IMR-90 (cell line): ENCODE measurements at regions not wholly inside any gene's neighbourhood (a gene's known extent, or its start where the extent isn't known, plus 50 kb on each side); places are given as distances from the start of the nearest gene placed in this dataset.

Source experiments
- ATAC-seq: fragments of 200-7000 bp; cut with Tn5 transposase; 2 replicates; pipeline ENCODE4 v1.9.1; 2020; ENCODE audit warnings: low read depth, mild to moderate bottlenecking, moderate library complexity
- BruUV-seq: library from RNA; stranded (reverse); fragments of 400-500 nt; replicated peaks from 2 replicates; lab custom pipeline; 2021; lab: Mats Ljungman, UMichigan
- CTCF ChIA-PET: fragments of 300-600 bp; formaldehyde crosslinking; extraction: SDS; loops from one replicate; lab custom pipeline; 2021; ENCODE audit warnings: antibody characterized with exemption; lab: Yijun Ruan, JAX
- POLR2A ChIA-PET: fragments of 300-600 bp; sonication (Branson Sonifier 250); formaldehyde crosslinking; loops from one replicate; lab custom pipeline; 2022; ENCODE audit warnings: antibody characterized with exemption; ENCODE audit not compliant: unreplicated experiment; lab: Charles Lee
- DNase-seq: peaks from one replicate; pipeline ENCODE4 v3.0.0; 2013
- H2AFZ ChIP-seq: replicated peaks from 2 replicates; pipeline ENCODE3; 2013; ENCODE audit warnings: low read length, mild to moderate bottlenecking; ENCODE audit not compliant: poor library complexity
- H2AK5ac ChIP-seq: 2 replicates; pipeline ENCODE4 v1.6.1; 2013; ENCODE audit warnings: low read depth, low read length, inconsistent platforms
- H2AK9ac ChIP-seq: replicated peaks from 2 replicates; pipeline ENCODE3; 2013; ENCODE audit warnings: mild to moderate bottlenecking, low read depth, low read length, moderate library complexity; ENCODE audit not compliant: poor library complexity
- H2BK120ac ChIP-seq: 2 replicates; pipeline ENCODE4 v1.6.1; 2013; ENCODE audit warnings: low read depth, low read length, inconsistent platforms
- H2BK15ac ChIP-seq: 3 replicates; pipeline ENCODE4 v1.6.1; 2013; ENCODE audit warnings: low read depth, low read length, inconsistent platforms
- H2BK20ac ChIP-seq: 2 replicates; pipeline ENCODE4 v1.6.1; 2013; ENCODE audit warnings: low read depth, mild to moderate bottlenecking, inconsistent platforms, low read length, moderate library complexity
- H2BK5ac ChIP-seq: 2 replicates; pipeline ENCODE4 v1.6.1; 2013; ENCODE audit warnings: mild to moderate bottlenecking, low read depth, low read length, inconsistent platforms; ENCODE audit not compliant: poor library complexity, severe bottlenecking
- H3K14ac ChIP-seq: replicated peaks from 2 replicates; pipeline ENCODE4 v1.6.1; 2013; ENCODE audit warnings: low read depth, low read length, inconsistent platforms
- H3K18ac ChIP-seq: 2 replicates; pipeline ENCODE4 v1.6.1; 2013; ENCODE audit warnings: low read depth, low read length, control low read depth
- H3K23ac ChIP-seq: 2 replicates; pipeline ENCODE4 v1.6.1; 2013; ENCODE audit warnings: low read depth, low read length, inconsistent platforms
- H3K27ac ChIP-seq: 2 replicates; pipeline ENCODE4 v1.5.1; 2013; ENCODE audit warnings: mild to moderate bottlenecking, control low read depth, low read length; ENCODE audit not compliant: insufficient read depth
- H3K27me3 ChIP-seq: 2 replicates; pipeline ENCODE4 v1.6.1; 2013; ENCODE audit warnings: low read length; ENCODE audit not compliant: control insufficient read depth, insufficient read depth
- H3K36me3 ChIP-seq: 2 replicates; pipeline ENCODE4 v1.6.1; 2013; ENCODE audit warnings: low read length, mixed read lengths; ENCODE audit not compliant: control insufficient read depth, insufficient read depth
- H3K4ac ChIP-seq: 2 replicates; pipeline ENCODE4 v1.6.1; 2013; ENCODE audit warnings: low read depth, low read length, inconsistent platforms
- H3K4me1 ChIP-seq: 2 replicates; pipeline ENCODE4 v1.6.1; 2013; ENCODE audit warnings: low read length, mixed read lengths; ENCODE audit not compliant: control insufficient read depth, insufficient read depth
- H3K4me2 ChIP-seq: 2 replicates; pipeline ENCODE4 v1.6.1; 2013; ENCODE audit warnings: low read depth, mild to moderate bottlenecking, control low read depth, low read length, moderate library complexity
- H3K4me3 ChIP-seq: 2 replicates; pipeline ENCODE4 v1.5.1; 2013; ENCODE audit warnings: low read depth, mild to moderate bottlenecking, control low read depth, low read length, moderate library complexity; ENCODE audit not compliant: insufficient read depth
- H3K56ac ChIP-seq: 2 replicates; pipeline ENCODE4 v1.6.1; 2013; ENCODE audit warnings: low read length, inconsistent platforms; ENCODE audit not compliant: insufficient read depth; ENCODE audit errors: extremely low read depth
- H3K79me1 ChIP-seq, 2 experiments: 2 replicates each; pipeline ENCODE4 v1.6.1; 2013; ENCODE audit warnings: low read length in 2 of 2, inconsistent platforms in 1 of 2, low read depth in 1 of 2
- H3K9ac ChIP-seq: 2 replicates; pipeline ENCODE4 v1.6.1; 2013; ENCODE audit warnings: low read depth, low read length, control low read depth
- H3K9me1 ChIP-seq: 2 replicates; pipeline ENCODE4 v1.6.1; 2013; ENCODE audit warnings: low read length, inconsistent platforms; ENCODE audit not compliant: insufficient read depth
- H3K9me3 ChIP-seq: 2 replicates; pipeline ENCODE4 v1.6.1; 2013; ENCODE audit warnings: low read length; ENCODE audit not compliant: control insufficient read depth, insufficient read depth
- H4K20me1 ChIP-seq: 2 replicates; pipeline ENCODE4 v1.6.1; 2013; ENCODE audit warnings: low read length, inconsistent platforms; ENCODE audit not compliant: insufficient read depth
- H4K5ac ChIP-seq: 2 replicates; pipeline ENCODE4 v1.6.1; 2013; ENCODE audit warnings: mild to moderate bottlenecking, low read depth, low read length, control low read depth
- H4K8ac ChIP-seq, 2 experiments: 2 replicates each; pipeline ENCODE4 v1.6.1; 2013; ENCODE audit warnings: low read depth in 2 of 2, low read length in 2 of 2, control low read depth in 1 of 2, inconsistent platforms in 1 of 2
- H4K91ac ChIP-seq: 2 replicates; pipeline ENCODE4 v1.6.1; 2013; ENCODE audit warnings: low read depth, low read length, inconsistent platforms; ENCODE audit not compliant: insufficient read depth
- CHD1 ChIP-seq: IDR thresholded peaks from 2 replicates; pipeline ENCODE4 v1.6.1; 2012; ENCODE audit warnings: low read depth, low read length, improper control_type of control experiment
- FOS ChIP-seq: fragments of 150-350 bp; IDR thresholded peaks from 2 replicates; pipeline ENCODE4 v1.6.1; 2016; ENCODE audit warnings: low read depth, low read length
- MAFK ChIP-seq: IDR thresholded peaks from 2 replicates; pipeline ENCODE4 v1.6.1; 2012; ENCODE audit warnings: low read depth, low read length, improper control_type of control experiment
- MAZ ChIP-seq: IDR thresholded peaks from 2 replicates; pipeline ENCODE4 v1.6.1; 2012; ENCODE audit warnings: low read depth, mild to moderate bottlenecking, low read length, improper control_type of control experiment, moderate library complexity, borderline replicate concordance
- MXI1 ChIP-seq: IDR thresholded peaks from 2 replicates; pipeline ENCODE4 v1.6.1; 2012; ENCODE audit warnings: low read depth, mild to moderate bottlenecking, low read length, moderate library complexity, borderline replicate concordance
- RAD21 ChIP-seq: IDR thresholded peaks from 2 replicates; pipeline ENCODE4 v1.6.1; 2012; ENCODE audit warnings: low read length, improper control_type of control experiment
- WGBS, 2 experiments: methylation state at CpG; one replicate each; pipeline versions ENCODE4 v1.1.5 to v1.1.7; 2013; ENCODE audit warnings: missing lambda C conversion rate in 2 of 2; ENCODE audit not compliant: insufficient read length in 1 of 2; ENCODE audit errors: extremely low coverage in 2 of 2; 5-methylcytosine and 5-hydroxymethylcytosine counted together
- dilution Hi-C: fragments of 300-500 bp; cut with HindIII; formaldehyde crosslinking; loops from one replicate; pipeline ENCODE4 v1.14.3; 2018; ENCODE audit warnings: low sequenced_read_pairs; ENCODE audit not compliant: unreplicated experiment
- in situ Hi-C: fragments of 300-500 bp; cut with MboI; formaldehyde crosslinking; loops from 3 replicates; pipeline ENCODE4 v1.14.3; 2019; ENCODE audit warnings: low sequenced_read_pairs, inconsistent platforms, mixed read lengths
- intact Hi-C: fragments of 100-400 bp; cut with micrococcal nuclease; formaldehyde crosslinking; loops from 2 replicates; pipeline ENCODE4 v1.10.0; 2022

DNA sequence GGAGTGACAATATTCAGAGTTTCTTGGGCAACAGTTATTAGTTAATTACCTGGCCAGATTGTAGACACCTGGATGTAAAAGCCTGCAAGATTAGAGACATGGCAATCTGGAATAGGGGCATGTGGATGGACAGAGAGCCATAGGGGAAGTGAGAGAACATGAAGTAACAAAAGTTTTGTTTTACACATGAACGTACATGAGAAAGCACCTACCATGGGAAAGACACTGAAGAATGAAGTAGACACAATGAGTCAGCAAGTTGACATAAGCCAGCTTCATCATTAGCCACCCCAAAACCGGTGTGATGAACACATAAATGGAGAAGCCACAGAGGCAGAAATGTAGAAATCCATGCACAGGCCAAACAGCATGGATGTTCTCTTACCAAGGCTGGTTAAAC, 462.1 kb upstream of the C1orf87 start:
- no peaks in the 10 kb centered on the region for H3K79me1 ChIP-seq
- no peak overlapping the region for H3K4me3 ChIP-seq
- no TSS peak for BruUV-seq
- H4K91ac ChIP-seq, result no peak overlapping the region
- H2BK5ac ChIP-seq, result no peak overlapping the region
- intact Hi-C loops (no loop called here), in situ Hi-C loops (no loop called here), dilution Hi-C loops (no loop called here)
- ChIA-PET CTCF (no interaction called here), POLR2A (no interaction called here)
- H3K36me3 ChIP-seq, result no peaks in the 10 kb centered on the region
- H3K9ac ChIP-seq, result no peak overlapping the region
- no peak overlapping the region for H2AK5ac ChIP-seq
- H3K27ac ChIP-seq, result no peak overlapping the region
- H3K56ac ChIP-seq, result no peak overlapping the region
- no peaks in the 10 kb centered on the region for H3K9me1 ChIP-seq
- no peak overlapping the region for H2AK9ac ChIP-seq
- no peak overlapping the region for H3K23ac ChIP-seq
- H3K4me2 ChIP-seq, result no peak overlapping the region
- no peak overlapping the region for H3K14ac ChIP-seq
- H4K20me1 ChIP-seq, result no peaks in the 10 kb centered on the region
- no peak for TF ChIP-seq FOS
- no peak for TF ChIP-seq RAD21
- no peak for TF ChIP-seq MAZ
- no peak for TF ChIP-seq MAFK
- TF ChIP-seq MXI1, result no peak
- TF ChIP-seq CHD1, result no peak
- no peak overlapping the region for H2BK15ac ChIP-seq
- H3K18ac ChIP-seq, result no peak overlapping the region
- WGBS, 2 experiments, result no CpG with 5 or more reads among the region's 2 CpGs
- peaks cover 11% of the 10 kb centered on the region for H3K9me3 ChIP-seq
- no peaks in the 10 kb centered on the region for H3K27me3 ChIP-seq
- H2AFZ ChIP-seq, result no peak overlapping the region
- no peak overlapping the region for H2BK120ac ChIP-seq
- ATAC-seq (no peak), DNase-seq (no peak)
- no peak overlapping the region for H4K8ac ChIP-seq
- H3K4ac ChIP-seq, result no peak overlapping the region
- no peak overlapping the region for H2BK20ac ChIP-seq
- no peaks in the 10 kb centered on the region for H3K4me1 ChIP-seq
- H4K5ac ChIP-seq, result no peak overlapping the region
